IMR-90 (cell line): ENCODE measurements at regions not wholly inside any gene's neighbourhood (a gene's known extent, or its start where the extent isn't known, plus 50 kb on each side); places are given as distances from the start of the nearest gene placed in this dataset.

ENCODE experiments used
- ATAC-seq: fragments of 200-7000 bp; cut with Tn5 transposase; 2 replicates; pipeline ENCODE4 v1.9.1; 2020; ENCODE audit warnings: low read depth, mild to moderate bottlenecking, moderate library complexity
- BruUV-seq: library from RNA; stranded (reverse); fragments of 400-500 nt; replicated peaks from 2 replicates; lab custom pipeline; 2021; lab: Mats Ljungman, UMichigan
- CTCF ChIA-PET: fragments of 300-600 bp; formaldehyde crosslinking; extraction: SDS; loops from one replicate; lab custom pipeline; 2021; ENCODE audit warnings: antibody characterized with exemption; lab: Yijun Ruan, JAX
- POLR2A ChIA-PET: fragments of 300-600 bp; sonication (Branson Sonifier 250); formaldehyde crosslinking; loops from one replicate; lab custom pipeline; 2022; ENCODE audit warnings: antibody characterized with exemption; ENCODE audit not compliant: unreplicated experiment; lab: Charles Lee
- DNase-seq: peaks from one replicate; pipeline ENCODE4 v3.0.0; 2013
- H2AFZ ChIP-seq: replicated peaks from 2 replicates; pipeline ENCODE3; 2013; ENCODE audit warnings: low read length, mild to moderate bottlenecking; ENCODE audit not compliant: poor library complexity
- H2AK5ac ChIP-seq: 2 replicates; pipeline ENCODE4 v1.6.1; 2013; ENCODE audit warnings: low read depth, low read length, inconsistent platforms
- H2AK9ac ChIP-seq: replicated peaks from 2 replicates; pipeline ENCODE3; 2013; ENCODE audit warnings: mild to moderate bottlenecking, low read depth, low read length, moderate library complexity; ENCODE audit not compliant: poor library complexity
- H2BK120ac ChIP-seq: 2 replicates; pipeline ENCODE4 v1.6.1; 2013; ENCODE audit warnings: low read depth, low read length, inconsistent platforms
- H2BK15ac ChIP-seq: 3 replicates; pipeline ENCODE4 v1.6.1; 2013; ENCODE audit warnings: low read depth, low read length, inconsistent platforms
- H2BK20ac ChIP-seq: 2 replicates; pipeline ENCODE4 v1.6.1; 2013; ENCODE audit warnings: low read depth, mild to moderate bottlenecking, inconsistent platforms, low read length, moderate library complexity
- H2BK5ac ChIP-seq: 2 replicates; pipeline ENCODE4 v1.6.1; 2013; ENCODE audit warnings: mild to moderate bottlenecking, low read depth, low read length, inconsistent platforms; ENCODE audit not compliant: poor library complexity, severe bottlenecking
- H3K14ac ChIP-seq: replicated peaks from 2 replicates; pipeline ENCODE4 v1.6.1; 2013; ENCODE audit warnings: low read depth, low read length, inconsistent platforms
- H3K18ac ChIP-seq: 2 replicates; pipeline ENCODE4 v1.6.1; 2013; ENCODE audit warnings: low read depth, low read length, control low read depth
- H3K23ac ChIP-seq: 2 replicates; pipeline ENCODE4 v1.6.1; 2013; ENCODE audit warnings: low read depth, low read length, inconsistent platforms
- H3K27ac ChIP-seq: 2 replicates; pipeline ENCODE4 v1.5.1; 2013; ENCODE audit warnings: mild to moderate bottlenecking, control low read depth, low read length; ENCODE audit not compliant: insufficient read depth
- H3K27me3 ChIP-seq: 2 replicates; pipeline ENCODE4 v1.6.1; 2013; ENCODE audit warnings: low read length; ENCODE audit not compliant: control insufficient read depth, insufficient read depth
- H3K36me3 ChIP-seq: 2 replicates; pipeline ENCODE4 v1.6.1; 2013; ENCODE audit warnings: low read length, mixed read lengths; ENCODE audit not compliant: control insufficient read depth, insufficient read depth
- H3K4ac ChIP-seq: 2 replicates; pipeline ENCODE4 v1.6.1; 2013; ENCODE audit warnings: low read depth, low read length, inconsistent platforms
- H3K4me1 ChIP-seq: 2 replicates; pipeline ENCODE4 v1.6.1; 2013; ENCODE audit warnings: low read length, mixed read lengths; ENCODE audit not compliant: control insufficient read depth, insufficient read depth
- H3K4me2 ChIP-seq: 2 replicates; pipeline ENCODE4 v1.6.1; 2013; ENCODE audit warnings: low read depth, mild to moderate bottlenecking, control low read depth, low read length, moderate library complexity
- H3K4me3 ChIP-seq: 2 replicates; pipeline ENCODE4 v1.5.1; 2013; ENCODE audit warnings: low read depth, mild to moderate bottlenecking, control low read depth, low read length, moderate library complexity; ENCODE audit not compliant: insufficient read depth
- H3K56ac ChIP-seq: 2 replicates; pipeline ENCODE4 v1.6.1; 2013; ENCODE audit warnings: low read length, inconsistent platforms; ENCODE audit not compliant: insufficient read depth; ENCODE audit errors: extremely low read depth
- H3K79me1 ChIP-seq, 2 experiments: 2 replicates each; pipeline ENCODE4 v1.6.1; 2013; ENCODE audit warnings: low read length in 2 of 2, inconsistent platforms in 1 of 2, low read depth in 1 of 2
- H3K9ac ChIP-seq: 2 replicates; pipeline ENCODE4 v1.6.1; 2013; ENCODE audit warnings: low read depth, low read length, control low read depth
- H3K9me1 ChIP-seq: 2 replicates; pipeline ENCODE4 v1.6.1; 2013; ENCODE audit warnings: low read length, inconsistent platforms; ENCODE audit not compliant: insufficient read depth
- H3K9me3 ChIP-seq: 2 replicates; pipeline ENCODE4 v1.6.1; 2013; ENCODE audit warnings: low read length; ENCODE audit not compliant: control insufficient read depth, insufficient read depth
- H4K20me1 ChIP-seq: 2 replicates; pipeline ENCODE4 v1.6.1; 2013; ENCODE audit warnings: low read length, inconsistent platforms; ENCODE audit not compliant: insufficient read depth
- H4K5ac ChIP-seq: 2 replicates; pipeline ENCODE4 v1.6.1; 2013; ENCODE audit warnings: mild to moderate bottlenecking, low read depth, low read length, control low read depth
- H4K8ac ChIP-seq, 2 experiments: 2 replicates each; pipeline ENCODE4 v1.6.1; 2013; ENCODE audit warnings: low read depth in 2 of 2, low read length in 2 of 2, control low read depth in 1 of 2, inconsistent platforms in 1 of 2
- H4K91ac ChIP-seq: 2 replicates; pipeline ENCODE4 v1.6.1; 2013; ENCODE audit warnings: low read depth, low read length, inconsistent platforms; ENCODE audit not compliant: insufficient read depth
- MAZ ChIP-seq: IDR thresholded peaks from 2 replicates; pipeline ENCODE4 v1.6.1; 2012; ENCODE audit warnings: low read depth, mild to moderate bottlenecking, low read length, improper control_type of control experiment, moderate library complexity, borderline replicate concordance
- WGBS, 2 experiments: methylation state at CpG; one replicate each; pipeline versions ENCODE4 v1.1.5 to v1.1.7; 2013; ENCODE audit warnings: missing lambda C conversion rate in 2 of 2; ENCODE audit not compliant: insufficient read length in 1 of 2; ENCODE audit errors: extremely low coverage in 2 of 2; 5-methylcytosine and 5-hydroxymethylcytosine counted together
- dilution Hi-C: fragments of 300-500 bp; cut with HindIII; formaldehyde crosslinking; loops from one replicate; pipeline ENCODE4 v1.14.3; 2018; ENCODE audit warnings: low sequenced_read_pairs; ENCODE audit not compliant: unreplicated experiment
- in situ Hi-C: fragments of 300-500 bp; cut with MboI; formaldehyde crosslinking; loops from 3 replicates; pipeline ENCODE4 v1.14.3; 2019; ENCODE audit warnings: low sequenced_read_pairs, inconsistent platforms, mixed read lengths
- intact Hi-C: fragments of 100-400 bp; cut with micrococcal nuclease; formaldehyde crosslinking; loops from 2 replicates; pipeline ENCODE4 v1.10.0; 2022

DNA sequence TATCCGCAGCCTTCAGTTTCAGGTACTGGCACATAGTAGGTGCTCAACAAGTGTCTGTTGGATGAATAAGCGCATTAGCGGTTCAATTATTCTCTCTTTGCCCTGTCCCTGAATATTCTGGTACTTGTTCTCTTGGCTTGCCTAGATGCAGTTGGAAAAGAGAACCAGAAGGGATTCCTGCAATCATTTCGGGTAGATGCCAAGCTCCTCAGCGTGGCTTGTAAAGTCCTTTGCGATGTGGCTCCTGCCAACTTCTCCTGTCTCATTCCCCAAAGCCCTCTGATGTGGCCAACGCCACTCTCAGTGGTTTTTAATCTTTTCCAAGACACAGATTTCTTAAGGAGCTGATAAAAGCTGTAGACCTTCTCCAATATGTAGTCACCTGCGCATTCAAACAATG is 230.3 kb downstream of the SUDS3 start:
- intact Hi-C loops: no loop called here
- H3K27ac ChIP-seq: no peak overlapping the region
- 62% methylated on average over 2 of the region's 8 CpGs; no CpG with 5 or more reads in 1 of the 2 experiments for WGBS, 2 experiments
- CTCF ChIA-PET: no interaction called here
- no peak overlapping the region for H3K4ac ChIP-seq
- no peak for DNase-seq
- H3K4me2 ChIP-seq: no peak overlapping the region
- H2AK9ac ChIP-seq: no peak overlapping the region
- POLR2A ChIA-PET: no interaction called here
- H3K4me3 ChIP-seq: no peak overlapping the region
- BruUV-seq: no TSS peak
- H2BK20ac ChIP-seq: no peak overlapping the region
- no peaks in the 10 kb centered on the region for H4K20me1 ChIP-seq
- dilution Hi-C loops: no loop called here
- no peak overlapping the region for H3K14ac ChIP-seq
- no peaks in the 10 kb centered on the region for H3K27me3 ChIP-seq
- no peak overlapping the region for H3K18ac ChIP-seq
- H3K9me3 ChIP-seq: peaks cover 24% of the 10 kb centered on the region
- no peak overlapping the region for H2BK120ac ChIP-seq
- ATAC-seq: no peak
- H3K4me1 ChIP-seq: no peaks in the 10 kb centered on the region
- no peak overlapping the region for H2AFZ ChIP-seq
- no peaks in the 10 kb centered on the region for H3K36me3 ChIP-seq
- H3K56ac ChIP-seq: no peak overlapping the region
- no peak for TF ChIP-seq MAZ
- no peak overlapping the region for H2BK5ac ChIP-seq
- H4K91ac ChIP-seq: no peak overlapping the region
- H4K8ac ChIP-seq: no peak overlapping the region
- H2BK15ac ChIP-seq: no peak overlapping the region
- H3K9me1 ChIP-seq: no peaks in the 10 kb centered on the region
- no peak overlapping the region for H4K5ac ChIP-seq
- no peaks in the 10 kb centered on the region for H3K79me1 ChIP-seq
- in situ Hi-C loops: no loop called here
- no peak overlapping the region for H3K23ac ChIP-seq
- H3K9ac ChIP-seq: no peak overlapping the region
- H2AK5ac ChIP-seq: no peak overlapping the region
